GM18511 (cell line): ENCODE measurements at regions not wholly inside any gene's neighbourhood (a gene's known extent, or its start where the extent isn't known, plus 50 kb on each side); places are given as distances from the start of the nearest gene placed in this dataset.

Experiments
- ATAC-seq: cut with Tn5 transposase; IDR thresholded peaks from one replicate; pipeline ENCODE4 v1.9.1; 2021; ENCODE audit warnings: mild to moderate bottlenecking, moderate library complexity; ENCODE audit not compliant: unreplicated experiment

GRCh38 chr22:48891688-48892577 is 935.7 kb downstream of the BRD1 start:
- ATAC-seq, result no peak

DNA sequence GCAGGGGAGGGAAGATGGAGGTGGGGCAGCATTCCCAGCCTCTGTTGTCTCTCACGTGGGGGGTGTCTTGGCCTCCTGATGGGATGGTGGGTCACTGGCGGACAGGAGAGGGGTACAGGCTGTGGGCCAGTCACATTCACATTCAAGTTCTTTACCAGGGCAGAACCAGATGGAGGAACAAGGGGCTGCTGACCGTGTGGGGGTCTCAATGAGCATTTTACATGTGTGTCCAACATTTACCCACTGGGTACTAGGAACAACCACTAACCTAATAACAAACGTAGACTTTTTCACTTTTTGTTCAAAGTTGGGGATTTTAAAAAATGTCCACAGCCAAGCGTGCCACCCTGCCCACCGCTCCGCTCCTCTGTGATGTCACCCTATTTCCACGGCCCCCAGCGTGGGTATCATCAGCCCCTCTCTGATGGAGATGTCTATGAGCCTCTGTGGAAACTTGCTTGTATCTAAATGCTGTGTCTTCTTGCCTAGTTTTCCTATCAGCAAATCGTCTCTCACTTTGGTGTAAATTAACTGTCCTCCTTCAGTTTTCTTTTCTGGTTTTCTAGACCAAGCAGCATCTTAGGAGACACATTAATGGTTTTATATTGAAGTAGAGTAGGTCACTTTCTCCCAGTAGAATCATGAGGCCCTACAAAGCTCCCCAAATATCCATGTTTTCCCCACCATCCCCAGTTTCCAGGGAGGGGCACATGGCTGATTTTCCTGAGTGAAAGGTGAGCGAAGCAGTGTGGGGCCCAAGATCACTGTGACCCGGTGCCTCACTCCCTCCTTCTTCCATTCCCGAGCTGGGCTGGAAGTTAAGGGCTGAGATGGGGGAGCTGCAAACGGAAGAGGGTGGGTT is 936.7 kb downstream of the BRD1 start:
- no peak for ATAC-seq

GRCh38 chr22:48889887-48890692 is 937.6 kb downstream of the BRD1 start:
- no peak for ATAC-seq

- ATAC-seq, result no peak
These were observed 938.4 kb downstream of the BRD1 start for GRCh38 chr22:48889209-48889830.

- ATAC-seq, result no peak
These were observed 939.0 kb downstream of the BRD1 start for GRCh38 chr22:48888466-48889208.

GRCh38 chr22:48887394-48888332 is 940.0 kb downstream of the BRD1 start:
- no peak for ATAC-seq

DNA sequence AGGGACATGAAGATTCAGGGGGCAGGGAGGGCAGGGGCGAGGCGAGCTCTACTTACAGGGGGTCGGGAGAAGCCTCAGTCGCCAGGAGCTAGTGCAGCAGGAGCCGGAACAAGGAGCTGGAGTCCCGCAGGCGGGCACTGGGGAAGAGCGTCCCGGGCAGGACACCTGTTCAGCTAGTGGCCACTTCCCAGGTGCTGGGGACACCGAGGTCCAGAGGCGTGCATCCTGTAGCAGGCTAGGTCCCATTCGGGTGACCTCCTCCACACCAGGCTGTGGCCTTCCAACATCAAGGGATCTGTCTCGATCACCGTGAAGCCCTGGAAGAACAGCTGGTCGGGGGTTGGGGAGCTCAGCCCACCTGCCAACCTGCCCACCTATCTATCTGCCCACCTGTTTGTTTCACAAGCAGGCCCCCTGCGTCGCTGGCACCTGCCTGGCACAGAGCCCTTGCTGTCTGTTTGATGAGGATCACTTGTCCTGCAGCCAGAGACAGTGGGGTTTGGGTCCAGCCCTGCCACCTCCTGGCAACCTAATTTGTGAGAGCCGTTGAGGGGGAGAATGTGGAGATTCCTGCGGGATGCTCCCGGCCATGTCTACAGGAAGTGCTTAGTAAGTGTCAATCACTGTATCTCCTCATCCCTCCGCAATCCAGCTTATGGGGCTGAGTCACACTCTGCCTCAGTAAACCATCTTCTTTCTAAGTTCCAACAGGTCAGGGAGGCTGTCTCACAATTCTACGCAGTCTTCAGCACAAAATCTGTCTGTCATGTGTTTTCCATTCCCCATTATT is 940.9 kb downstream of the BRD1 start:
- no peak for ATAC-seq

- no peak for ATAC-seq
These were observed 941.8 kb downstream of the BRD1 start for GRCh38 chr22:48885919-48886305.

GRCh38 chr22:48885271-48885918 is 942.3 kb downstream of the BRD1 start:
- no peak for ATAC-seq

GRCh38 chr22:48884786-48885185 is 942.9 kb downstream of the BRD1 start:
- ATAC-seq, result no peak

DNA sequence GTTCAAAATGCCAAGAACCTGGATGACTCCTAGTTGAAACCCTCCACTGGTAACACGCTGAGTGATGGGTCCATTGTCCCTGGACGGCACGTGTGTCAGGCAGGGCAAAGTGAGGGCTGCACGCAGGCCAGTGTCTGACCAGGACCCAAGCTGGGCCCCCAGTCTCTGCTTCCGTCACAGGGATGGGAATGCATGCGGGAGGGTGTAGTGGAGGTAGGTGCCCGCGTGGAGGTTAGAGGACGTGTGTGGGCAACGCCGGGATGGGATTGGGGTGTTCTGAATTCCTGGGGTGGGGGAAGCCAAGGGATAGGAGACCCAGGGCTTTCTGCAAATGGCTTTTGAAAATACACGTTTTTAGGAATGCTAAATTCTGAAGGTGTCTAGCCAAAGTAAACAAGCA is 943.3 kb downstream of the BRD1 start:
- no peak for ATAC-seq

DNA sequence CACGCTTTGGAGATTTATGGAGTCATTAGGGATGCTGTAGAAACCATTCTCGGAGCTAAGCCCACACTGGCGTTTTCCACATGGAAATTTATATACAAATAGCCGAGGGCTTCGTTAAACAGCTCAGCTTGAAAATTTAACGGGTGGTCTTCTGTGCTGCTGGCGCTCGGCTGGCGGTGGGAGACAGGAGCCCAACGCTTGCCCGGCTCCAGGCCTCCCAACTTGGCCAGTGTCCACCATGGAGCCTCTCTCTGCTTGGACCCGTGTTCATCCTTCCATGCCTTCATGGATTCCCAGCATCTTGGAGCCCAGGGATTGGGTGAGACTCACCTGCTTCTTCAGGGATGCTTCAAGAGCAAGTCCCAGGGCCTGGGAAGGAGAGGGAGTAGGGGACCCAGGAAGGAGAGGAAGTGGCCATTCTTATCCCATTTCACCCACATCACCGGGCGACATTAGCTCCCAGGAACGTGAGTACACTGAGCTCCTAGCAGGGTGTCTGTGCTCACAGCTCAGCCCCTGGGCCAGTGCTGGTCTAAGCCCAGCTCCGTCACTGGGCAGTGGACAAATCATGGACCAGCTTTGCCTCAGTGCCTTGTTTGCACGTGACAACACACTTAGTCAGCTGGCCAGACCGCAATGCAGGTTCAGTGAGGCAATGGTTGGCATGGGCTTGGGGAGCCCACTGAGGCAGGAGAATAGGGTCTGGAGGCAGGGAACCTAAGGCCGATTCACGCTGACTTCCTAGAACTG is 944.3 kb downstream of the BRD1 start:
- ATAC-seq, result no peak

GRCh38 chr22:48882636-48883200 is 945.0 kb downstream of the BRD1 start:
- no peak for ATAC-seq

- ATAC-seq, result no peak
These were observed 946.2 kb downstream of the BRD1 start for GRCh38 chr22:48881326-48881980.

DNA sequence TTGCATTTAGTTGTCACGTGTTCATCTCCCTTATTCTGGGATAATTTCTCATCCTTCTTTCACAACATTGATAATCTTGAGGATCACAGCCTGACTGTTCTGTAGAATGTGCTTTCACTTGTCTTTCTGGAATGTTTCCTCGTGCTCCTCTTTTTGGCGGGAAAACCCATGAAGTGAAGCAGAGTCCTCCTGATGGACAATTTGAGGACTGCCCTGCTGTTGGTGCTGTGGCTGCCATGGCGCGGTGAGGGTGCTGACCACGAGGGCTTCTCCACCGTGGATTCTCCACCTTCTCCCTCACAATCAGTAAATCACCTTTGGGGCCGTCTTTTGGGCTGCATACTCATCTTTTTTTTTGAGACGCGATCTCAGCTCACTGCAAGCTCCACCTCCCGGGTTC is 946.9 kb downstream of the BRD1 start:
- no peak for ATAC-seq

DNA sequence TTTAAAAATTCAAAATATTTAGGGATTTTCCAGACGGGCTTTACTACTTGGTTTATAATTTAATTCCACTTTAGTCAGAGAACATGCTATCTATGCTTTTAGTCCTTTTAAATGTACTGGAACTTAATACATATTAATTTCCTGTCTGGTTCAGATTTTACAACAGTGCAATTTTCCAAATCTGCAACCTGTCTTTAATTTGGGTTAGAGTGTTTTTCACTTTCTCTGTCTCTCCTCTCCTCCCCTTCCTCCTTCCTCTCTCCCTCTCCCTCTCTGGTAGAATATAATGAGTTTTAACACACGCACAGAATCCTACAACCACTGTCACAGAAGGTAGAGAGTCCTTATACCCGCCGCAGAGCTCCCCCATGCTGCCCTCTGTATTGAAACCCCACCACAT is 950.7 kb downstream of the BRD1 start:
- ATAC-seq, result no peak
